Retina (tissue), 1 donor: ENCODE measurements at regions not wholly inside any gene's neighbourhood (a gene's known extent, or its start where the extent isn't known, plus 50 kb on each side); places are given as distances from the start of the nearest gene placed in this dataset.
A peak's percentile ranks its signal among the peaks of the same experiment; 100 is the strongest.

Experiments used
- DNase-seq: peaks from one replicate; pipeline ENCODE4 v3.0.0-alpha.2; 2016

DNA sequence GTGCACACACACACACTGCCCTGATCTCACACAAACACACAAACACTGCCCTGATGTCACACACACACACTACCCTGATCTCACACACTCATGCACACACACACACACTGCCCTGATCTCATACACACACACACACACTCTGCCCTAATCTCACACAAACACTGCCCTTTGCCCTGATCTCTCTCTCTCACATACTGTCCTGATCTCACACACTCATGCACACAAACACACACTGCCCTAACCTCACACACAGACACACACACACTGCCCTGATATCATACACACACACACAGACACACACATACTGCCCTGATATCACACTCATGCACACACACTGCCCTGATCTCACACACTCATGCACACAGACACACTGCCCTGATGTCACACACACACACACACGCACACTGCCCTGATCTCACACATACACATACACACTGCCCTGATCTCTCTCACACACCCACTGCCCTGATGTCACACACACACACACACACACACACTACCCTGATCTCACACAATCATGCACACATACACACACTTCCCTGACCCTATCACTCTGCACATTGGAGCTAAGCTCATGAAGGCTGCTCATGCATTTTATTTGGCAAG is 97.6 kb upstream of the DIO3 start:
- no peak for DNase-seq

- no peak for DNase-seq
Measured at GRCh38 chr14:101464310-101464983, 96.8 kb upstream of the DIO3 start.

DNA sequence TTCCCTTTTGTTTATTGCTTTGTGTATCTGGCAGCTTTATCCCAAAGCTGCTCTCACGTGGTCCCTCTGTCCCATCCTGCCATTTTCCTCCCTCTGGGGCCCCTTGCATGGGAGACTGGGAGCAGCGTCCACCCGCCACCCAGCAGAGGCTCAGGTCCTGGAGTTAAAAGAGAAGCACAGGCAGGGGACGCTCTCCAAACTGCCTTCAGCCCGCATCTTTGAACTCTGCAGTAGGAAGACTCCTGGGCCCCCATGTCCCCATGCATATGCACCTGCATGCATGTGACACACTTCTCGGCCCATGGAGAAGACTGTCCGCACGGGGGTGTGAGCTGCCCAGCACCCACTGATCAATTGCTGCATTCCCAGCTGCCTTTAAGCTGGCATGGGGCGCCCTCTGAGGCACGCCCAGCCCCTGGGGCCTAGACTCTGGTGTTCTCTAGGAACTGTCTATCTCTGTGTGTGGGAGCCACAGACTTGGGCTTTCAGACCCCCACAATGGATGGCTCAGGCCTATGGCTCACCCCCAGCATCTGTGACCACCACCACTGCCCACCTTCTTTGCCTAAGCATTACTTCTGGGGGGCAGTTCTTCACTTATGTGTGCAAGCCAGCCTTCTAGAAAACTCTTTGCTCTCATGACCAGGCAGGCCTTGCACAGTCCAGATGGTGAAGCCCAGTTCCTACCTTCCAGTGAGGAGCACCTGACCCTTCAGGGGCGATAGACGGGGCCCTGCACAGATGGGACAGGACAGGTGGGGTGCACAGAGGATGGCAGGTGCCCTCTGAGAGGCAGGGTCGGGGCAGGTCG is 96.1 kb upstream of the DIO3 start:
- no peak for DNase-seq

GRCh38 chr14:101465795-101466448 is 95.4 kb upstream of the DIO3 start:
- no peak for DNase-seq

DNA sequence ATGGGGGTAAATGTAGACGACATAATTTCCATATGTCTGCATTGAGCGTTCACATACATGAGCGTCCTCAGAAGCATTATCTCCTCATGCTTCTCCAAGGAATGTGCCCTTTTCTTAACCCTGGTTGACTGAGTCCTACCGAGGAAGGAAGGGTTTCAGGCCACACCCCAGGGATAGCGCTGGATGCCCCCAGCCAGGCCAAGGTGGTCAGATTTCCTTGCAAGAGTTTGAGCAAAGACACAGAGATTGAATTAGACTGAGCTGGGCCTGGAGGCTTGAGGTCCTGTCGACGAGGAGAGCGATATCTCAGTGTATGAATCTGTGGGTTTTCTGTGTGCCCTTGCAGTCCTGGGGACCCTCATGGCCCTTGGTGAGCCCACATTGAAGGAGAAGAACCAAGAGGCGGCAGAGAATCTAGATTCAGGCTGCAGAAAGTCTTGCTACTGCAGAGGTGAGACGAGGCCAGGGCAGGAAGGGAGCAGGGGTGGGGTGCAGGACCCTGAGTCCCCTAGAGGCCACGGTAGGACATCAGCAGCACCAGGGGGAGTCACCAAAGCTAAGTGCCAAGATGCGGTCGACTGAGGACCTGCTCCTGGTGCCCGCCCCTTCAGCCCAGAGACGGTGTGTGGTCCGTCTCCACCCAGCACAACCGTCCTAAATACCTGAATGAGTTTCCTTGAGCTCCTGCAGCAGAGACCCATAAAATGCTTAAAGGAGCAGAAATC is 94.7 kb upstream of the DIO3 start:
- no peak for DNase-seq

DNA sequence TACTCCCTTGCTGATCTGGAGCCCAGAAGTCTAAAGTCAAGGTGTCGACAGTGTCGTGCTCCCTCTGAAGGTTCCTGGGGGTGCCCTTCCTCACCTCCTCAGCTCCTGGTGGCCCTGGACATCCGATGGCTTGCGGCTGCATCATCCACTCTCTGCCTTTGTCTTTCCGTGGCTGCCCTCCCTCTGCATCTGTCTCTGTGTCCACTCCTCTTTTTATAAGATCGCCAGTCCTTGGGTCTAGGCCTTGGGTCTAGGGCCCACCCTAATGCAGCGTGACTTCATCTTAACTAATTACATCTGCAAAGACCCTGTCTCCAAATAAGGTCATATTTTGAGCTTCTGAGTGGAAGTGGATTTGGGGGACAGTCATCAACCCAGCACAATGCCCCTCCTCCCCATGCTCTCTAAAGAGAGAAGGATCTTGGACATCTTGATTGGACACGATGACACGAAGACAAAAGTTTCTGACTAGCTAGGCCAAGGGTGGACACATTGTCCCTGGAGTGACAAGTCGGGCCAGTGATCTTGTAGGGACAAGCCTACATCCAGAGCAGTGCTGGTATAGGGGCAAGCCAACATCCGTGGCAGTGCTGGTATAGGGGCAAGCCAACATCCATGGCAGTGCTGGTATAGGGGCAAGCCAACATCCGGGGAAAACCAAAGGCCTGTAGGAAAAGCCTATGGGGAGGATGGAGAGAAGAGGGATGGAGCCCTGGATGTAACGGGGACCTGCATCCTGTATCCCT is 93.9 kb upstream of the DIO3 start:
- DNase-seq: no peak

DNA sequence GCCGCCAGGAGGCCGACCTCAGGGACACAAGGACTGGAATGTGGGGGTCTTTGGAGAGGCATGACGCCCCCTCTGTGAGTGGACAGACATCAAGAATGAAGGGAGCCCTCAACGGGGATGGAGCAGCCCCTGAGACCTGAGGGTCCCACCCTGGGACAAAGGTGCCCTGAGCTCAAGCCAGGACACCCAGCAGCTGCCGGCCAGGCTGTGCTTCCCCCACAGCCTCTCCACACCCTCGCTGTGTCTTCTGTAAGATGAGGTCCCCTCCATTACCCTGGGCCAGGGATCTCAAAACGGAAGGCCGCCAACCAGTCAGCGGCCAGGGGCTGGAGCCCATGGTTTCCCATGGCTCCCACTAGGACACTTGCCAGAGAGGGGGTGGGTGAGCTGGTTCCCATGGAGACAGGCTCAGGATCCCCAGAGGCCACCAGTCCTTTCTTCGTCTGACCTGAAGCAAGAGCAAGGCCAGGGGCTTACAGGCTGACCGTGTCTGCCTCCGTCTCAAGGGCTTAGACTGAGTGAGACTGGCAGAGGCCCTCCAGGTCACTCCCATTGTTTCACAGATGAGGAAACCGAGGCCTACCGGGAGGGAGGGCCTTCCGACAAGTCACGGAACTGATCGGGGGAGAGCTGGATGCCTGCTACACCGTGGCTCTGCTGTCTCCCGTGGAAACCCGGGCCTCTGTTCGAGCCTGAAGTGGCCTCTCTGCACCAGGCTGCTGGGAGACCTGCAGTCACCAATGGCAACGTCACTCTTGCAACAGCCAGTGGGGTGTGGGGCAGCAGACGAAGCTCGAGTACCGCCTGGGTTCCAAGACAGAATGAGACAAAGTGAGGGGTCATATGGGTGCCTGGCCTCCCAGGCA is 91.7 kb upstream of the DIO3 start:
- DNase-seq: peak; percentile 34

DNA sequence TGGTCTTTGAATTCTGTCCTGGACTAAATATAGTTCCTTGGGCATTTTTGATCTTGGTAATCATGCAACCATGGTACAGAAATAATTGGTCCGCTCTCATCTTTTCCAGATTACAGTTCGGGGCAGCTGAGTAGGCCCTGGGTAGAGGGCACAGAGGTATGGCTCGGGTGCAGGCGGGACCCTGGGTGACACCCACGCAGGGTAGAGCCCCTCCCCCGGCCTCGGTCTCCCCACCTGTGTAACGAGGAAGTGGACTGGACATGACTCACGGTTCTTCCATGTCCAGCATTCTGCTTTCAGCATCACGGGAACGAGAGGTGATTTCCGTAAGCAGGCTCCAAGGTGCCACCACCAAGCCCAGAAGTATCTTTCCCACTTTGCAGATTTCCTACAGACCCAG is 91.0 kb upstream of the DIO3 start:
- no peak for DNase-seq

- no peak for DNase-seq
Measured at GRCh38 chr14:101471723-101472517, 89.4 kb upstream of the DIO3 start.

GRCh38 chr14:101472518-101472849 is 88.8 kb upstream of the DIO3 start:
- no peak for DNase-seq

DNA sequence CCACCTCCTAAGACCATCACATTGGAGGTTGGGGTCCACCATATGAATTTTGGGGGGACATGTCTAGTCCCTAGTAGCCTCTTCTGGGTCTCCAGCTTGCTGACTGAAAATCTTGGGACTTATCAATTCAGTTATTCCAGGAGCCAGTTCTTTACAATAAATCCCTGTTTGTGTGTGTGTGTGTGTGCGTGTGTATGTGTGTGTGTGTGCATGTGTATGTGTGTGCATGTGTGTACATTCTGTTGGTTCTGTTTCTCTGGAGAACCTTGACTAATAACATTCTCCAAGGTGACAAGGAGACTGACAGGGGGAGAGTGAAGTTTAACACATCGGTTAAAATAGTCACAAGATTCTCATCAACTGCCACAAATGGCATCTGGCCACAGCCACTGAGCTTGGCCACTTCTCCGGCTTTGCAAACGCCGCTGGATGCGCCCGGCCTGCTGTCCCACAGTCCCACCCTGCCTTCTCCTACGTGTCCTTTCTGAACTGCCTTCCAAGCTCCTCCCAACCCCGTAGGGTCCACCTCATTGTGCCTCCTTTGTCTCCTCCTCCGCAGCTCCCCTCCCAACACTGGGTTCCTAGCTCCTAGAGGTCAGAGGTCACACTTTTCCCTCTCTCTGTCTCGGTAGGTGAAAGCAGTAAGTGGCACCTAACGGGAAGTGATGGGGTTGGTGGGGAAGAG is 88.1 kb upstream of the DIO3 start:
- no peak for DNase-seq

- no peak for DNase-seq
Measured at GRCh38 chr14:101473795-101474562, 87.3 kb upstream of the DIO3 start.

DNA sequence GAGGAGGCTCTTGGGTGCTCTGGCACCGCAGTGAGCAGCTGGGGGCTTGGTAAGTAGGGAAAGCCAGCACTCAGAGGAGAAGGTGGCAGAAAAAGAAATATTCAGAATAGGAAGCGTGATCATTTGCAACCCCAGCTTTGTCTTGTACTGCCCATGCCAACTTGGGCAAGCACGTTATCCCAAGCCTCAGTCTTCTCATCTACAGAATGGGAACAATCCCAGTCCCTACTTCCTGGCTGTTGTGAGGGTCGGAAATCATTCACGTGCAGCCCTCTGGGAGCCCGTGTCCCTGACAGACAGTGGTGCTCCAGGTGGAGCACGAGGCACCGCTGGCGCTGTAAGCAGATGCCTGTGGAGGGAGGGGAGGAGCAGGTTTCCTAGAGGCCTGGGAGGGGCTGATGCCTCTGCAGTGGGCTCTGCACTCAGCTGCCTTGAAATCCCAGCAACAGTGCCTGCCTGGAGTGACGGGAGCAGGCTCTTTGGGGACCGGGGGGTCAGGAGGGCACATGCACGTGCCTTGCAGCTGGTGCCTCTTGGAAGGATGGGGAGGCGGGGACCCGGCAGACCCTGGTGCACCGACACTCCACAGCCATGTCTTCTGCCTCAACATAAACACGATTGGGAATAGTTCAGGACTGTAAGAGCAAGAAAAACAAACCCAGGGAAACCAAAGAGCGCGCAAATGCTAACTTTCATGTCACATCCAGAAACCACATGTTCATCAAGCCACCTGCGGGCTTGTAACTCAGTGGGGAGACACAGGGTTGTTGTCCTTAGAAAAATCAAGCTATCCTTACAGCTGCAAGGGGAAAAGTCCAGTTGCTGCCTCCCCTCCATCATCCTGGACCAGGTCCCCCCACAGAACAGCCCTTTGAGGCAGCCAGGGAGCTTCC is 86.5 kb upstream of the DIO3 start:
- peak; percentile 61 for DNase-seq

DNA sequence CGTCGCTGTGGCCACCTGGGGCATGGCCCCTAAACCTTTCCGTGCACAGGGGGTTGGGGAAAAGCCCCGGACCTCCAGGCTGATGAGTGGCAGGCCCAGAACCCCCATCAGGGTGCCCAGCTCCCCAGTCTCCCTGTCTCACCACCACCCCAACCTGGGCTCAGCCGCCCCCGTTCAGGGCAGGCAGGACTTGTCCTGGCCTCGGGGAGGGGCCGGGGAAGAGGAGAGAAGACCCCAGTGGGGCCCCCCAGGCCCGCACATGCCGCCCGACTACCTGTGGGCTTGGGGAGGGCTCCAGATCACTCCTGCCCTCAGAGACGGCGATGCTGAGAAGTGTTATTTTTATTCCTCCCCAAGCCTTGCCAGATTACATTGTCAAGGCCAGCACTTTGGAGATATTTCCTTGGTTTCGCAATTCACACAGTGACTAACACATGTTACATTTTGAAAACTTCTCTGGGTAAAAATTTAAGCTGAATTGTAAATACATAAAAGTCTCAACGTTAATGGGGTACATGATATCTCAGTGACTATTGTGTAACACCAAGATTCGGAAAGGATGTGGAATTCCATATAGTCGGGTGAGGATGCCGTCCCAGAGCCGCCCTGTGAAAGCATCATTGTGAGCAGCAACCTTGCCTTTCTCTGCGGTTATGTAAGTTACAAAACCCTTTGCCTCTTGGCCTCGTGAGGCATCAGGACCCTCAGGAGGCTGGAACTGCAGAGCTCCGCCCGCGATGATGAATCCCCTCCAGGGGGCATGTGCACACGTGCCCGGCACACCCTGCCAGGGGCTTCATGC is 85.6 kb upstream of the DIO3 start:
- DNase-seq: peak; percentile 2

DNA sequence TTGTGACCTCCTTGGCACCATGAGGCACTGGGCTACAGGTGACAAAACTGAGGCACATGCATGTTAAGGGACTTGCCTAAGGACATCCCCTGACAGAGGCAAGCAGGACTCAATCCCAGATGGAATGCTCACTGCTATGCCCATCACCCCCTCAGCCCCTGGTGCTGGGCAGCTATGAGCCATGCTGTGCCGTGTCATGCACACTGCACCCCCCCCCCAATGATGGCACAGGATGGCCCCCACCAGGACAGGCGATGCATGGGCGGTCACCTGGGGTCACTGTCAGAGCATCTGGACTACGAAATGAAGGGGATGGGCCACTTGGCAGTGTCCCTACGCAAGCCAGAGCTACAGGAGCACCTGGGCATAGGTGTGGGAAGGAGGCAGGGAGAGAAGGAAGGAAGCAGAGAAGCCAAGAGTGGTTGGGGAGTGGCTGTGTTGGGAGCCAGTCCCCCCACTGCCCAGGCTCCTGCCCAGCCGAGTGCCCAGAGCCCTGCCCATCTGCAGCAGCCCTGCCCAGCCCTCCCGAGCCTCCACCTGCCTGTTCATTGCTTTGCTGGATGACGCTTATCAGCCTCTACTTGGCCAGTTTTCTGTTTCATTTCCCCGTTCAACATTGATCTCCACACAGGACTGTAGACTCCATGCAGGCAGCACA is 84.9 kb upstream of the DIO3 start:
- no peak for DNase-seq

DNA sequence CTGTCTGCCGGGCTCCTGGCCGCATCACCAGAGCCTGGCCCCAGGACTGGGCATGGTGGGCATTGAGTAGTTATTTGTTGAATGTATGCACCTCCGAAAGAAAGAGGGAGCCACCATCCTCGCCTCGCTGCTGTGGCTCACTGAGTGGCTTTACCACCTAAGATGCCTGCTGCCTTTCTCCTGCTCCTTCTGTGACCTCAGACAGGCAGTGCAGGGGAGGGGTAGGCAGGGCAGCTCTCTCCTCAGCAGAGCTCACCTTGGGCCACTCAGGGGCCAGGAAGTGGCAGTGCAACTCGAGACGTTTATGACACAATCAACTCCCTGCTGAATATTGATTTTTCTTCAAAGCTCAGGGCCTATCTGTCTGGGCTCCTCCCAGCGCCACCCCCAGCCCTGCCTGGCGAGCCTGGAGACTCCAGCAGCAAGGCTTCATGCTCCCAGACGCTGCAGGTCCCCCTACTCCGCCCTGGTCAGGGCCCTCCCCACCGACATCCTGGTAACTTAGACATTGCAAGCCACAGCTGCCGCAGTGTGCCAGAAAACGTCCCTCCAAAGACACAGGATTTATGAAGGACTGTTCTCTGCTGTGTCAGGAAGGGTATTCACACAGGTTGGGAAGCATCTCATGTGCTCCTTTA is 84.3 kb upstream of the DIO3 start:
- DNase-seq: peak; percentile 62
